WTC11 (cell line): ENCODE measurements at regions not wholly inside any gene's neighbourhood (a gene's known extent, or its start where the extent isn't known, plus 50 kb on each side); places are given as distances from the start of the nearest gene placed in this dataset.

Source experiments
- ATAC-seq: fragments of 200-7000 bp; cut with Tn5 transposase; 2 replicates; pipeline ENCODE4 v1.10.0; 2021; ENCODE audit warnings: mild to moderate bottlenecking, moderate library complexity
- CTCF ChIA-PET: fragments of 300-600 bp; sonication (Branson Sonifier 250); formaldehyde crosslinking; loops from one replicate; lab custom pipeline; 2021; ENCODE audit warnings: antibody characterized with exemption; lab: Charles Lee
- POLR2A ChIA-PET: fragments of 350-600 bp; sonication (Branson Sonifier 250); formaldehyde crosslinking; loops from one replicate; lab custom pipeline; 2021; ENCODE audit warnings: antibody characterized with exemption; lab: Charles Lee
- DNase-seq: peaks from one replicate; pipeline ENCODE4 v3.0.0; 2021; ENCODE audit warnings: low spot score
- H3K27ac Mint-ChIP-seq: 2 replicates; pipeline ENCODE4 v1.8.0; 2021; ENCODE audit warnings: mixed read lengths
- H3K27me3 Mint-ChIP-seq: 2 replicates; pipeline ENCODE4 v1.8.0; 2021; ENCODE audit warnings: low read depth, mild to moderate bottlenecking, moderate library complexity, mixed read lengths
- H3K36me3 Mint-ChIP-seq: 2 replicates; pipeline ENCODE4 v1.8.0; 2021; ENCODE audit warnings: mixed read lengths
- H3K4me1 Mint-ChIP-seq: 2 replicates; pipeline ENCODE4 v1.8.0; 2022; ENCODE audit warnings: mixed read lengths
- H3K4me3 Mint-ChIP-seq: 2 replicates; pipeline ENCODE4 v1.8.0; 2021; ENCODE audit warnings: mild to moderate bottlenecking, moderate library complexity, mixed read lengths
- H3K9me3 Mint-ChIP-seq: 2 replicates; pipeline ENCODE4 v1.8.0; 2021; ENCODE audit warnings: mixed read lengths
- ATF3 ChIP-seq: sonication (generic); formaldehyde crosslinking; conservative IDR thresholded peaks from 2 replicates; pipeline ENCODE4 v1.8.1; 2022; ENCODE audit warnings: mild to moderate bottlenecking, missing genetic modification reagents
- CBFB ChIP-seq: sonication (generic); formaldehyde crosslinking; IDR thresholded peaks from 2 replicates; pipeline ENCODE4 v1.8.1; 2022; ENCODE audit warnings: mild to moderate bottlenecking, low read depth, missing genetic modification reagents
- E2F5 ChIP-seq: sonication (generic); formaldehyde crosslinking; IDR thresholded peaks from 2 replicates; pipeline ENCODE4 v1.8.1; 2022; ENCODE audit warnings: mild to moderate bottlenecking, moderate library complexity, missing genetic modification reagents
- ETV6 ChIP-seq: sonication (generic); formaldehyde crosslinking; IDR thresholded peaks from 2 replicates; pipeline ENCODE4 v1.8.1; 2022; ENCODE audit warnings: mild to moderate bottlenecking, missing genetic modification reagents
- FOXJ3 ChIP-seq: sonication (generic); formaldehyde crosslinking; IDR thresholded peaks from 2 replicates; pipeline ENCODE4 v1.9.0; 2021; ENCODE audit warnings: missing genetic modification reagents, mild to moderate bottlenecking, borderline replicate concordance
- FOXK1 ChIP-seq: sonication (generic); formaldehyde crosslinking; IDR thresholded peaks from 2 replicates; pipeline ENCODE4 v1.8.0; 2022; ENCODE audit warnings: mild to moderate bottlenecking, moderate library complexity, missing genetic modification reagents
- FOXP4 ChIP-seq: sonication (generic); formaldehyde crosslinking; IDR thresholded peaks from 2 replicates; pipeline ENCODE4 v1.8.0; 2022; ENCODE audit warnings: mild to moderate bottlenecking, missing genetic modification reagents
- GABPB1 ChIP-seq: sonication (generic); formaldehyde crosslinking; IDR thresholded peaks from 2 replicates; pipeline ENCODE4 v1.8.1; 2023; ENCODE audit warnings: mild to moderate bottlenecking, missing genetic modification reagents
- GRHL2 ChIP-seq: fragments of 250-450 bp; sonication (Bioruptor Pico); IDR thresholded peaks from 2 replicates; pipeline ENCODE4 v1.8.0; 2022; ENCODE audit warnings: mild to moderate bottlenecking, moderate library complexity; ENCODE audit not compliant: insufficient replicate concordance, severe bottlenecking
- IRF2 ChIP-seq: sonication (generic); formaldehyde crosslinking; IDR thresholded peaks from 2 replicates; pipeline ENCODE4 v1.8.0; 2022; ENCODE audit warnings: low read depth, missing genetic modification reagents, borderline replicate concordance
- KAT7 ChIP-seq: sonication (generic); formaldehyde crosslinking; IDR thresholded peaks from 2 replicates; pipeline ENCODE4 v1.8.1; 2023; ENCODE audit warnings: missing genetic modification reagents, mild to moderate bottlenecking, borderline replicate concordance
- NFATC4 ChIP-seq: fragments of 250-450 bp; sonication (Bioruptor Pico); IDR thresholded peaks from 2 replicates; pipeline ENCODE4 v1.9.0; 2021; ENCODE audit warnings: mild to moderate bottlenecking
- NFE2L1 ChIP-seq: sonication (generic); formaldehyde crosslinking; IDR thresholded peaks from 2 replicates; pipeline ENCODE4 v1.8.1; 2023; ENCODE audit warnings: missing genetic modification reagents
- NR3C1 ChIP-seq: sonication (generic); formaldehyde crosslinking; conservative IDR thresholded peaks from 2 replicates; pipeline ENCODE4 v1.8.1; 2023; ENCODE audit warnings: low read depth, mild to moderate bottlenecking, missing genetic modification reagents
- OVOL2 ChIP-seq: fragments of 250-450 bp; sonication (Bioruptor Pico); IDR thresholded peaks from 2 replicates; pipeline ENCODE4 v1.9.0; 2021; ENCODE audit warnings: mild to moderate bottlenecking, borderline replicate concordance
- PRDM15 ChIP-seq: sonication (generic); formaldehyde crosslinking; IDR thresholded peaks from 2 replicates; pipeline ENCODE4 v1.8.0; 2022; ENCODE audit warnings: missing genetic modification reagents
- SMAD4 ChIP-seq: sonication (generic); formaldehyde crosslinking; IDR thresholded peaks from 2 replicates; pipeline ENCODE4 v1.8.0; 2022; ENCODE audit warnings: mild to moderate bottlenecking, missing genetic modification reagents
- TEAD1 ChIP-seq: sonication (generic); formaldehyde crosslinking; IDR thresholded peaks from 2 replicates; pipeline ENCODE4 v1.8.0; 2022; ENCODE audit warnings: mild to moderate bottlenecking, missing genetic modification reagents
- ZNF423 ChIP-seq: fragments of 250-450 bp; sonication (Bioruptor Pico); IDR thresholded peaks from 2 replicates; pipeline ENCODE4 v2.1.2; 2022; ENCODE audit warnings: mild to moderate bottlenecking, moderate library complexity
- ZNF425 ChIP-seq: fragments of 250-450 bp; sonication (Bioruptor Pico); conservative IDR thresholded peaks from 2 replicates; pipeline ENCODE4 v1.9.0; 2021; ENCODE audit warnings: mild to moderate bottlenecking
- TF ChIP-seq, protein P1 (sequence below): sonication (generic); formaldehyde crosslinking; IDR thresholded peaks from 2 replicates; pipeline ENCODE4 v1.8.0; 2023; ENCODE audit warnings: missing genetic modification reagents

GRCh38 chr3:44003801-44004200 is 237.9 kb upstream of the TOPAZ1 start:
- ChIA-PET CTCF (interaction anchor here (1.6 kb wide), 1 partner anchor 148 kb away, joined by 5 read pairs; no protein-coding TSS in a partner anchor), POLR2A (no interaction called here)
- Mint-ChIP-seq H3K4me3 (no peak overlapping the region), H3K4me1 (peaks cover 19% of the 10 kb centered on the region), H3K9me3 (no peaks in the 10 kb centered on the region), H3K27ac (no peak overlapping the region), H3K27me3 (peaks cover 24% of the 10 kb centered on the region), H3K36me3 (no peaks in the 10 kb centered on the region; the same call in 1 of the 2 replicates)
- DNase-seq (no peak), ATAC-seq (no peak)
- TF ChIP-seq ZNF423 (CRISPR knock-in tag) = no peak
- no peak for TF ChIP-seq FOXJ3 (CRISPR knock-in tag)
- TF ChIP-seq IRF2 = no peak
- no peak for TF ChIP-seq GRHL2 (CRISPR knock-in tag)
- TF ChIP-seq GABPB1 (CRISPR knock-in tag) = no peak
- TF ChIP-seq ATF3 (CRISPR knock-in tag) = no peak
- no peak for TF ChIP-seq SMAD4
- no peak for TF ChIP-seq TEAD1 (CRISPR knock-in tag)
- TF ChIP-seq E2F5 (CRISPR knock-in tag) = no peak
- TF ChIP-seq ZNF425 (CRISPR knock-in tag) = no peak
- TF ChIP-seq NFE2L1 (CRISPR knock-in tag) = no peak
- no peak for TF ChIP-seq CBFB
- no peak for TF ChIP-seq FOXK1 (CRISPR knock-in tag)

DNA sequence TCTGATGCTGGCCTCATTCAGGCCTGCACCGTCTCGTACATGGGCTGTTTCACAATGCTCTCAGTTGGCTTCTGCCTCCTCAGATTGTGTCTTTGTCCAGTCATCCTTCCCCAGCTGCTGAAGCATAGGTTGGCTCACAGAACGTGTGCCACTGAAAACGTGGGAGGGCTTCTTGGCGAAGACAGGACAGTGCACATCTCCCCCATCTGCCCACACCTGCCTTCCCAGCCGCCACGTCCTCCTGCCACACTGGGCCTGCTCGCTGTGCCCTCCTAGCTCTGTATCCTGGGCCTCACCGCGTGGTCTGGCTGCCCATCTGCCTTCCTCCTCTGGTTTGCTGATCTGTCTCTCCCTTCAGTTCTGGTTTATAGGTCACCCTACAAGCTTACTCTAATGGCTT is 230.0 kb upstream of the TOPAZ1 start:
- H3K36me3 Mint-ChIP-seq = no peaks in the 10 kb centered on the region
- H3K27ac Mint-ChIP-seq = no peak overlapping the region
- ChIA-PET POLR2A (no interaction called here), CTCF (interaction anchor here (2.1 kb wide), 1 partner anchor 156 kb away, joined by 6 read pairs; no protein-coding TSS in a partner anchor)
- ATAC-seq (no peak), DNase-seq (no peak)
- no peaks in the 10 kb centered on the region for H3K27me3 Mint-ChIP-seq
- TF ChIP-seq KAT7 (CRISPR knock-in tag) (no peak), ETV6 (CRISPR knock-in tag) (no peak), NR3C1 (CRISPR knock-in tag) (no peak), NFATC4 (CRISPR knock-in tag) (no peak), GRHL2 (CRISPR knock-in tag) (no peak), PRDM15 (CRISPR knock-in tag) (no peak), OVOL2 (CRISPR knock-in tag) (no peak), FOXP4 (no peak)
- TF ChIP-seq, protein P1, sequence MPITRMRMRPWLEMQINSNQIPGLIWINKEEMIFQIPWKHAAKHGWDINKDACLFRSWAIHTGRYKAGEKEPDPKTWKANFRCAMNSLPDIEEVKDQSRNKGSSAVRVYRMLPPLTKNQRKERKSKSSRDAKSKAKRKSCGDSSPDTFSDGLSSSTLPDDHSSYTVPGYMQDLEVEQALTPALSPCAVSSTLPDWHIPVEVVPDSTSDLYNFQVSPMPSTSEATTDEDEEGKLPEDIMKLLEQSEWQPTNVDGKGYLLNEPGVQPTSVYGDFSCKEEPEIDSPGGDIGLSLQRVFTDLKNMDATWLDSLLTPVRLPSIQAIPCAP (CRISPR knock-in tag) = no peak
- no peaks in the 10 kb centered on the region for H3K9me3 Mint-ChIP-seq
- H3K4me3 Mint-ChIP-seq = no peak overlapping the region
- peaks cover 20% of the 10 kb centered on the region for H3K4me1 Mint-ChIP-seq
